ENCODE measurements at regions not wholly inside any gene's neighbourhood (a gene's known extent, or its start where the extent isn't known, plus 50 kb on each side); places are given as distances from the start of the nearest gene placed in this dataset.

DNA sequence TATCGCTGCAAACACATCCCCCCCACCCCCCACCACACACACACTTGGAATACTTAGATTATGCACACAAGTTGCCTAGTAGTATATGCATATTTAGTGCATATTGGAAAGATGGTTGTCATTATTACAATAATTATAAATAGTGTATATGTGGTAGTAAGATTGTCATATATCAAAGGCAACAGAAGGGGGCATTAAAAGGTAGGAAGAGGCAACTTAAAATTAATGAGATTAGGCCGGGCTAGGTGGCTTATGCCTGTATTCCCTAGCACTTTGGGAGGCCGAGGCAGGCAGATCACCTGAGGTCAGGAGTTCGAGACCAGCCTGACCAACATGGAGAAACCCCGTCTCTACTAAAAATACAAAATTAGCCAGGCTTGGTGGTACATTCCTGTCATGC, 52.1 kb downstream of the GSC start:
- H3K4me1 ChIP-seq (ENCODE audit: control insufficient read depth in 2 of 2, insufficient read depth in 2 of 2, low read length in 2 of 2): no peaks in the 10 kb centered on the region
- no peak overlapping the region for H3K4me3 ChIP-seq (ENCODE audit: low read length in 2 of 2)
- no peaks in the 10 kb centered on the region for H3K36me3 ChIP-seq (ENCODE audit: control insufficient read depth in 2 of 2, insufficient read depth in 2 of 2, low read length in 2 of 2)
- no peaks in the 10 kb centered on the region for H3K9me3 ChIP-seq (ENCODE audit: control insufficient read depth in 2 of 2, low read length in 2 of 2)
- H3K27me3 ChIP-seq (ENCODE audit: control insufficient read depth in 2 of 2, insufficient read depth in 2 of 2, low read length in 2 of 2): no peaks in the 10 kb centered on the region
- H3K27ac ChIP-seq (ENCODE audit: low read depth in 2 of 2, low read length in 2 of 2): no peak overlapping the region
- H3K9ac ChIP-seq (ENCODE audit: low read depth in 1 of 2, low read length in 2 of 2): no peak overlapping the region

GRCh38 chr14:94716976-94717375, 52.9 kb downstream of the GSC start:
- Histone ChIP-seq H3K4me3 (ENCODE audit: low read length in 2 of 2) (no peak overlapping the region), H3K27me3 (ENCODE audit: control insufficient read depth in 2 of 2, insufficient read depth in 2 of 2, low read length in 2 of 2) (no peaks in the 10 kb centered on the region)

DNA sequence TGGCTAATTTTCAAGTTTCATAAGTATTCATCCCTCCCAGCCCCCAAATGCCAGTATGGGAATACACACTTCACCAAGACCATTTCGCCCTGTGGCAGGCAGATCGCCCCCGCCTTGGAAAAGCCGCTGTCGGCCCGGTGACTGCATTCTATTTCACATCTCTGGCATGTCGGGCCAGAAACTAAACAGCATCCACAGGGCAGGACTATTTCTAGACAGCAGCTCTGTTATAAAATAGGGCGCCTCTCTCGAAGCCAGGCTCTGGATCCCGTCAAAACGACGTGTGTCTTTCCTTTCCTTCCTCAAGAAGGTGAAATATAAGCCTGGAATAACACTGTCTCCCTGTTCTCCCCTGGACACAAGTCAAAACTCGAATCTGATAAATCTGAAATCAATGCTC, 56.8 kb downstream of the GSC start:
- Histone ChIP-seq H3K27ac (ENCODE audit: low read depth in 2 of 2, low read length in 2 of 2) (no peak overlapping the region), H3K36me3 (ENCODE audit: control insufficient read depth in 2 of 2, insufficient read depth in 2 of 2, low read length in 2 of 2) (no peaks in the 10 kb centered on the region), H3K27me3 (ENCODE audit: control insufficient read depth in 2 of 2, insufficient read depth in 2 of 2, low read length in 2 of 2) (peaks cover 0 to 3% of the 10 kb centered on the region in 2 donors), H3K4me1 (ENCODE audit: control insufficient read depth in 2 of 2, insufficient read depth in 2 of 2, low read length in 2 of 2) (no peaks in the 10 kb centered on the region), H3K4me3 (ENCODE audit: low read length in 2 of 2) (no peak overlapping the region), H3K9ac (ENCODE audit: low read depth in 1 of 2, low read length in 2 of 2) (no peak overlapping the region), H3K9me3 (ENCODE audit: control insufficient read depth in 2 of 2, low read length in 2 of 2) (no peaks in the 10 kb centered on the region)

More at GRCh38 chr14:94716976-94717375, 52.9 kb downstream of the GSC start:
- Histone ChIP-seq H3K4me1 (ENCODE audit: control insufficient read depth in 2 of 2, insufficient read depth in 2 of 2, low read length in 2 of 2) (no peaks in the 10 kb centered on the region), H3K27ac (ENCODE audit: low read depth in 2 of 2, low read length in 2 of 2) (no peak overlapping the region), H3K36me3 (ENCODE audit: control insufficient read depth in 2 of 2, insufficient read depth in 2 of 2, low read length in 2 of 2) (no peaks in the 10 kb centered on the region), H3K9me3 (ENCODE audit: control insufficient read depth in 2 of 2, low read length in 2 of 2) (no peaks in the 10 kb centered on the region), H3K9ac (ENCODE audit: low read depth in 1 of 2, low read length in 2 of 2) (no peak overlapping the region)

GRCh38 chr14:94710731-94711130, 59.2 kb downstream of the GSC start:
- H3K4me3 ChIP-seq (ENCODE audit: low read length in 2 of 2): no peak overlapping the region
- H3K27ac ChIP-seq (ENCODE audit: low read depth in 2 of 2, low read length in 2 of 2): no peak overlapping the region
- no peak overlapping the region for H3K9ac ChIP-seq (ENCODE audit: low read depth in 1 of 2, low read length in 2 of 2)
- H3K27me3 ChIP-seq (ENCODE audit: control insufficient read depth in 2 of 2, insufficient read depth in 2 of 2, low read length in 2 of 2): peaks cover 0 to 3% of the 10 kb centered on the region in 2 donors
- no peaks in the 10 kb centered on the region for H3K36me3 ChIP-seq (ENCODE audit: control insufficient read depth in 2 of 2, insufficient read depth in 2 of 2, low read length in 2 of 2)
- no peaks in the 10 kb centered on the region for H3K9me3 ChIP-seq (ENCODE audit: control insufficient read depth in 2 of 2, low read length in 2 of 2)
- no peaks in the 10 kb centered on the region for H3K4me1 ChIP-seq (ENCODE audit: control insufficient read depth in 2 of 2, insufficient read depth in 2 of 2, low read length in 2 of 2)

- Histone ChIP-seq H3K27ac (ENCODE audit: low read depth in 2 of 2, low read length in 2 of 2) (no peak overlapping the region), H3K4me1 (ENCODE audit: control insufficient read depth in 2 of 2, insufficient read depth in 2 of 2, low read length in 2 of 2) (no peaks in the 10 kb centered on the region), H3K4me3 (ENCODE audit: low read length in 2 of 2) (no peak overlapping the region), H3K36me3 (ENCODE audit: control insufficient read depth in 2 of 2, insufficient read depth in 2 of 2, low read length in 2 of 2) (no peaks in the 10 kb centered on the region), H3K27me3 (ENCODE audit: control insufficient read depth in 2 of 2, insufficient read depth in 2 of 2, low read length in 2 of 2) (peaks cover 0 to 3% of the 10 kb centered on the region in 2 donors), H3K9ac (ENCODE audit: low read depth in 1 of 2, low read length in 2 of 2) (no peak overlapping the region), H3K9me3 (ENCODE audit: control insufficient read depth in 2 of 2, low read length in 2 of 2) (no peaks in the 10 kb centered on the region)
Observed at GRCh38 chr14:94707494-94707893, 62.4 kb downstream of the GSC start.

GRCh38 chr14:94706133-94706532, 63.8 kb downstream of the GSC start:
- Histone ChIP-seq H3K27me3 (ENCODE audit: control insufficient read depth in 2 of 2, insufficient read depth in 2 of 2, low read length in 2 of 2) (peaks cover 0 to 3% of the 10 kb centered on the region in 2 donors), H3K4me1 (ENCODE audit: control insufficient read depth in 2 of 2, insufficient read depth in 2 of 2, low read length in 2 of 2) (no peaks in the 10 kb centered on the region), H3K9me3 (ENCODE audit: control insufficient read depth in 2 of 2, low read length in 2 of 2) (no peaks in the 10 kb centered on the region), H3K4me3 (ENCODE audit: low read length in 2 of 2) (no peak overlapping the region), H3K36me3 (ENCODE audit: control insufficient read depth in 2 of 2, insufficient read depth in 2 of 2, low read length in 2 of 2) (no peaks in the 10 kb centered on the region), H3K9ac (ENCODE audit: low read depth in 1 of 2, low read length in 2 of 2) (no peak overlapping the region), H3K27ac (ENCODE audit: low read depth in 2 of 2, low read length in 2 of 2) (no peak overlapping the region)

DNA sequence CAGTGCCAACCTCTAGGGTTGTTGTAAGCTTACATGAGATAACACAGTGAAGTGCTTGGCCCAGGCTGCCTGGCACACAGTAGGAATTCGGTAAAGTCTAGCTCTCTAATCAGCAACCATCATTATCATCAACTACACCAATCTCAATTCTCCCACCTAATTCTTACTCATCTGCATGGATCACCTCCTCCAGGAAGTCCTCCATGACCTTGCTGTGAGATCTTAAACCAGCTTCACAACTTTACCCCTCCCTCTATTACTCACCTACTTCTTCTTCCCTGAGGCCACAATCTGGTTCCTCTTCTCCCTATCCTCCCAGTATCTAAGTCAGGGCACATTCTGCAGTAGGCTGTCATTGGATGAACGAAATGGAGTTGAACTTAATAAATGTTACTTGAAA, 67.3 kb downstream of the GSC start:
- no peaks in the 10 kb centered on the region for H3K4me1 ChIP-seq (ENCODE audit: control insufficient read depth in 2 of 2, insufficient read depth in 2 of 2, low read length in 2 of 2)
- no peaks in the 10 kb centered on the region for H3K27me3 ChIP-seq (ENCODE audit: control insufficient read depth in 2 of 2, insufficient read depth in 2 of 2, low read length in 2 of 2)
- no peak overlapping the region for H3K4me3 ChIP-seq (ENCODE audit: low read length in 2 of 2)
- H3K27ac ChIP-seq (ENCODE audit: low read depth in 2 of 2, low read length in 2 of 2): no peak overlapping the region
- no peaks in the 10 kb centered on the region for H3K36me3 ChIP-seq (ENCODE audit: control insufficient read depth in 2 of 2, insufficient read depth in 2 of 2, low read length in 2 of 2)
- H3K9me3 ChIP-seq (ENCODE audit: control insufficient read depth in 2 of 2, low read length in 2 of 2): no peaks in the 10 kb centered on the region
- no peak overlapping the region for H3K9ac ChIP-seq (ENCODE audit: low read depth in 1 of 2, low read length in 2 of 2)

- Histone ChIP-seq H3K9me3 (ENCODE audit: control insufficient read depth in 2 of 2, low read length in 2 of 2) (no peaks in the 10 kb centered on the region), H3K4me3 (ENCODE audit: low read length in 2 of 2) (no peak overlapping the region), H3K36me3 (ENCODE audit: control insufficient read depth in 2 of 2, insufficient read depth in 2 of 2, low read length in 2 of 2) (no peaks in the 10 kb centered on the region), H3K4me1 (ENCODE audit: control insufficient read depth in 2 of 2, insufficient read depth in 2 of 2, low read length in 2 of 2) (no peaks in the 10 kb centered on the region), H3K27me3 (ENCODE audit: control insufficient read depth in 2 of 2, insufficient read depth in 2 of 2, low read length in 2 of 2) (no peaks in the 10 kb centered on the region), H3K9ac (ENCODE audit: low read depth in 1 of 2, low read length in 2 of 2) (no peak overlapping the region), H3K27ac (ENCODE audit: low read depth in 2 of 2, low read length in 2 of 2) (no peak overlapping the region)
Observed at GRCh38 chr14:94701861-94702370, 68.0 kb downstream of the GSC start.

GRCh38 chr14:94700336-94700735, 69.6 kb downstream of the GSC start:
- no peaks in the 10 kb centered on the region for H3K9me3 ChIP-seq (ENCODE audit: control insufficient read depth in 2 of 2, low read length in 2 of 2)
- no peak overlapping the region for H3K9ac ChIP-seq (ENCODE audit: low read depth in 1 of 2, low read length in 2 of 2)
- H3K36me3 ChIP-seq (ENCODE audit: control insufficient read depth in 2 of 2, insufficient read depth in 2 of 2, low read length in 2 of 2): no peaks in the 10 kb centered on the region
- no peaks in the 10 kb centered on the region for H3K4me1 ChIP-seq (ENCODE audit: control insufficient read depth in 2 of 2, insufficient read depth in 2 of 2, low read length in 2 of 2)
- no peaks in the 10 kb centered on the region for H3K27me3 ChIP-seq (ENCODE audit: control insufficient read depth in 2 of 2, insufficient read depth in 2 of 2, low read length in 2 of 2)
- H3K4me3 ChIP-seq (ENCODE audit: low read length in 2 of 2): no peak overlapping the region
- H3K27ac ChIP-seq (ENCODE audit: low read depth in 2 of 2, low read length in 2 of 2): no peak overlapping the region

DNA sequence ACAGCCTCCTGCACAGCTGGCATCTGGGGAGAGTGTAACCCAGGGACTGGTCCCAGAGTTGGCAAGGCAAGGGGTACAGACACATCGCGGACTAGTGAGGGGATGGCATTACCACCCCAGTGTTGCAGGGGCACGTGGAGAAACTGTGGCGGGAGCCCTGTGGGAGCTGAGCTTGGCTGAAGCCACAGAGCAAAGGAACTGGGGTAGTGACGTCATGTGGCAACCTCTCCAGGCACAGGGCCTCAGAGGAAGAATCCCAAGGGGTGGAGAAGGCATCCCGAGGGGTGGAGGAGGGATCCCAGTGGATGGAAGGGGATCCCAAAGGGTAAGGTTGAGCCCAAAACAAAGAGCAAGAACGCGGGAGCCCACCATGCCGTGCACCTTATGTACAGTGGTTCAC, 70.1 kb downstream of the GSC start:
- Histone ChIP-seq H3K4me3 (ENCODE audit: low read length in 2 of 2) (no peak overlapping the region), H3K27ac (ENCODE audit: low read depth in 2 of 2, low read length in 2 of 2) (no peak overlapping the region), H3K9me3 (ENCODE audit: control insufficient read depth in 2 of 2, low read length in 2 of 2) (no peaks in the 10 kb centered on the region), H3K27me3 (ENCODE audit: control insufficient read depth in 2 of 2, insufficient read depth in 2 of 2, low read length in 2 of 2) (no peaks in the 10 kb centered on the region), H3K36me3 (ENCODE audit: control insufficient read depth in 2 of 2, insufficient read depth in 2 of 2, low read length in 2 of 2) (no peaks in the 10 kb centered on the region), H3K4me1 (ENCODE audit: control insufficient read depth in 2 of 2, insufficient read depth in 2 of 2, low read length in 2 of 2) (no peaks in the 10 kb centered on the region), H3K9ac (ENCODE audit: low read depth in 1 of 2, low read length in 2 of 2) (no peak overlapping the region)
